ENCODE measurements at regions not wholly inside any gene's neighbourhood (a gene's known extent, or its start where the extent isn't known, plus 50 kb on each side); places are given as distances from the start of the nearest gene placed in this dataset.

DNA sequence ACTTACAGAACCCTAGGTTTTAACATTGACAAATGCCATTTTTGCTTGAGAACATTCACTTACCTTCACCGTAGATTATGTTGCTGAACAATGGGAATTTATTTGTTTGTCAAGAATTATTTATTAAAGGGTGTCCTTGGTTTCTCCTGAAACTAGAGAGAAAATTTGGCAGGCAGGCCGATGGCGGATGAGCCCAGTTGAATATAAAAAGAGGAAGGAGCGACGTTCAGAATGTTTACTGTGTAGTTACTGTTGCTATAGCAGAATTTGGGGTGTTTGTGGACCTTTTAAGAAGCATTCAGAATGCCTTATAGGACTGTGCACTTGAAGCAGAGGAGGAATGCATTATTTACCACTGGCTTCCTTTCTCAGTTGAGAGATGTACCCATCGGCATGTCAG is 268.2 kb downstream of the CDH10 start:
- TF ChIP-seq GABPA (IDR thresholded peaks at IDR 0.05; ENCODE audit: low read depth): no peak
- TF ChIP-seq, protein P1, sequence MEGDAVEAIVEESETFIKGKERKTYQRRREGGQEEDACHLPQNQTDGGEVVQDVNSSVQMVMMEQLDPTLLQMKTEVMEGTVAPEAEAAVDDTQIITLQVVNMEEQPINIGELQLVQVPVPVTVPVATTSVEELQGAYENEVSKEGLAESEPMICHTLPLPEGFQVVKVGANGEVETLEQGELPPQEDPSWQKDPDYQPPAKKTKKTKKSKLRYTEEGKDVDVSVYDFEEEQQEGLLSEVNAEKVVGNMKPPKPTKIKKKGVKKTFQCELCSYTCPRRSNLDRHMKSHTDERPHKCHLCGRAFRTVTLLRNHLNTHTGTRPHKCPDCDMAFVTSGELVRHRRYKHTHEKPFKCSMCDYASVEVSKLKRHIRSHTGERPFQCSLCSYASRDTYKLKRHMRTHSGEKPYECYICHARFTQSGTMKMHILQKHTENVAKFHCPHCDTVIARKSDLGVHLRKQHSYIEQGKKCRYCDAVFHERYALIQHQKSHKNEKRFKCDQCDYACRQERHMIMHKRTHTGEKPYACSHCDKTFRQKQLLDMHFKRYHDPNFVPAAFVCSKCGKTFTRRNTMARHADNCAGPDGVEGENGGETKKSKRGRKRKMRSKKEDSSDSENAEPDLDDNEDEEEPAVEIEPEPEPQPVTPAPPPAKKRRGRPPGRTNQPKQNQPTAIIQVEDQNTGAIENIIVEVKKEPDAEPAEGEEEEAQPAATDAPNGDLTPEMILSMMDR (IDR thresholded peaks at IDR 0.05; ENCODE audit: insufficient read depth, low read length): no peak

Data from HL-60 (cell line).